ENCODE measurements at regions not wholly inside any gene's neighbourhood (a gene's known extent, or its start where the extent isn't known, plus 50 kb on each side); places are given as distances from the start of the nearest gene placed in this dataset.
"Not testable (repeated sequence)": the region's sequence is repeated elsewhere in the genome, so short reads cannot be mapped to it uniquely, and the experiment has no call there.

DNA sequence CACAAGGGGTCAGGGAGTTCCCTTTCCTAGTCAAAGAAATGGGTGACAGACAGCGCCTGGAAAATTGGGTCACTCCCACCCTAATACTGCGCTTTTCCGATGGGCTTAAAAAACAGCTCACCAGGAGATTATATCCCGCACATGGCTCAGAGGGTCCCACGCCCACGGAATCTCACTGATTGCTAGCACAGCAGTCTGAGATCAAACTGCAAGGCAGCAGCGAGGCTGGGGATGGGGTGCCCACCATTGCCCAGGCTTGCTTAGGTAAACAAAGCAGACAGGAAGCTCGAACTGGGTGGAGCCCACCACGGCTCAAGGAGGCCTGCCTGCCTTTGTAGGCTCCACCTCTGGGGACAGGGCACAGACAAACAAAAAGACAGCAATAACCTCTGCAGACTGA lies 56.4 kb upstream of the SLC22A9 start:
- ATAC-seq (replicated peaks in 6 of 8); H3K27ac ChIP-seq; H3K4me3 ChIP-seq; H3K4me1 ChIP-seq (replicated peaks in 1 of 2); in situ Hi-C loops (cut with MboI; ENCODE audit: low pct_unique_long_range_greater_than_20kb in 2 of 9, low sequenced_read_pairs in 9 of 9, unreplicated experiment in 9 of 9): not testable (repeated sequence)
- 34 to 93% (median 88%) methylated on average over 2 to 5 of the region's 9 CpGs; no CpG with 5 or more reads in 5 of the 10 experiments for WGBS, 10 experiments

DNA sequence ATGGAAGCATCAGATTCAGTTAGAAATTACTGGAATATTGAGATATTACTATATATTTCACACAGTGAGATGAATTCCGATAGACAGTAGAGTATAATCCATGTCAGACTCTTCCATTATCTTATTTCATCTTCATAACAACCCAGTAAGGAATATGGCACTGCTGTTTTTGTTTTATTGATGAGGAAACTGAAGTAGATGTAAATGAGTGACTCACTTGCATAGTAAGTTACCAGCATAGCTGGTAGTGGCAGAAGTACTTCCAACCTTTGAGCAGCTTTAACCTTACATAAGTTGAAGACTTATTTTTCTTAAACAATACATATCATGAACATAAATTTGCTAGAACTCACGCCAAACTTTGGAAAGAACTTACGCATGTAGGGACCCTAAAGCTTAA lies 54.9 kb upstream of the SLC22A25 start:
- H3K4me3 ChIP-seq = no peak overlapping the region
- H3K4me1 ChIP-seq (replicated peaks in 1 of 2) = no peaks in the 10 kb centered on the region
- WGBS, 10 experiments = 0 to 84% (median 60%) methylated on average over 1 to 3 of the region's 3 CpGs; no CpG with 5 or more reads in 1 of the 10 experiments
- in situ Hi-C loops (cut with MboI; ENCODE audit: low pct_unique_long_range_greater_than_20kb in 2 of 9, low sequenced_read_pairs in 9 of 9, unreplicated experiment in 9 of 9) = no loop called here
- H3K27ac ChIP-seq = no peak overlapping the region
- ATAC-seq (replicated peaks in 6 of 8) = peak in 2 of 8 experiments; percentile 76 to 95
